WTC11 (cell line): ENCODE measurements at regions not wholly inside any gene's neighbourhood (a gene's known extent, or its start where the extent isn't known, plus 50 kb on each side); places are given as distances from the start of the nearest gene placed in this dataset.
A peak's percentile ranks its signal among the peaks of the same experiment; 100 is the strongest.

ENCODE experiments used
- ATAC-seq: fragments of 200-7000 bp; cut with Tn5 transposase; 2 replicates; pipeline ENCODE4 v1.10.0; 2021; ENCODE audit warnings: mild to moderate bottlenecking, moderate library complexity
- CTCF ChIA-PET: fragments of 300-600 bp; sonication (Branson Sonifier 250); formaldehyde crosslinking; loops from one replicate; lab custom pipeline; 2021; ENCODE audit warnings: antibody characterized with exemption; lab: Charles Lee
- POLR2A ChIA-PET: fragments of 350-600 bp; sonication (Branson Sonifier 250); formaldehyde crosslinking; loops from one replicate; lab custom pipeline; 2021; ENCODE audit warnings: antibody characterized with exemption; lab: Charles Lee
- DNase-seq: peaks from one replicate; pipeline ENCODE4 v3.0.0; 2021; ENCODE audit warnings: low spot score
- H3K27ac Mint-ChIP-seq: 2 replicates; pipeline ENCODE4 v1.8.0; 2021; ENCODE audit warnings: mixed read lengths
- H3K27me3 Mint-ChIP-seq: 2 replicates; pipeline ENCODE4 v1.8.0; 2021; ENCODE audit warnings: low read depth, mild to moderate bottlenecking, moderate library complexity, mixed read lengths
- H3K36me3 Mint-ChIP-seq: 2 replicates; pipeline ENCODE4 v1.8.0; 2021; ENCODE audit warnings: mixed read lengths
- H3K4me1 Mint-ChIP-seq: 2 replicates; pipeline ENCODE4 v1.8.0; 2022; ENCODE audit warnings: mixed read lengths
- H3K4me3 Mint-ChIP-seq: 2 replicates; pipeline ENCODE4 v1.8.0; 2021; ENCODE audit warnings: mild to moderate bottlenecking, moderate library complexity, mixed read lengths
- H3K9me3 Mint-ChIP-seq: 2 replicates; pipeline ENCODE4 v1.8.0; 2021; ENCODE audit warnings: mixed read lengths
- CREM ChIP-seq: sonication (generic); formaldehyde crosslinking; IDR thresholded peaks from 2 replicates; pipeline ENCODE4 v1.8.1; 2022; ENCODE audit warnings: mild to moderate bottlenecking, missing genetic modification reagents, moderate library complexity
- EMX1 ChIP-seq: fragments of 250-450 bp; sonication (Bioruptor Pico); IDR thresholded peaks from 2 replicates; pipeline ENCODE4 v1.8.0; 2021; ENCODE audit warnings: mild to moderate bottlenecking
- HMGA2 ChIP-seq: fragments of 250-450 bp; sonication (Bioruptor Pico); IDR thresholded peaks from 2 replicates; pipeline ENCODE4 v1.4.0; 2021; ENCODE audit warnings: mild to moderate bottlenecking, moderate library complexity
- IRF2 ChIP-seq: sonication (generic); formaldehyde crosslinking; IDR thresholded peaks from 2 replicates; pipeline ENCODE4 v1.8.0; 2022; ENCODE audit warnings: low read depth, missing genetic modification reagents, borderline replicate concordance
- JUN ChIP-seq: sonication (generic); formaldehyde crosslinking; IDR thresholded peaks from 2 replicates; pipeline ENCODE4 v1.8.0; 2023; ENCODE audit warnings: mild to moderate bottlenecking, missing genetic modification reagents
- NFATC4 ChIP-seq: fragments of 250-450 bp; sonication (Bioruptor Pico); IDR thresholded peaks from 2 replicates; pipeline ENCODE4 v1.9.0; 2021; ENCODE audit warnings: mild to moderate bottlenecking
- NFE2L1 ChIP-seq: sonication (generic); formaldehyde crosslinking; IDR thresholded peaks from 2 replicates; pipeline ENCODE4 v1.8.1; 2023; ENCODE audit warnings: missing genetic modification reagents
- SOX15 ChIP-seq: fragments of 250-450 bp; sonication (Bioruptor Pico); IDR thresholded peaks from 2 replicates; pipeline ENCODE4 v1.9.0; 2021; ENCODE audit warnings: mild to moderate bottlenecking
- TCF7 ChIP-seq: sonication (generic); formaldehyde crosslinking; IDR thresholded peaks from 2 replicates; pipeline ENCODE4 v1.8.0; 2022; ENCODE audit warnings: mild to moderate bottlenecking, low read depth, missing genetic modification reagents, moderate library complexity
- ZBTB21 ChIP-seq: sonication (generic); formaldehyde crosslinking; IDR thresholded peaks from 2 replicates; pipeline ENCODE4 v1.8.1; 2023; ENCODE audit warnings: mild to moderate bottlenecking, missing genetic modification reagents, borderline replicate concordance
- ZNF263 ChIP-seq: sonication (generic); formaldehyde crosslinking; IDR thresholded peaks from 2 replicates; pipeline ENCODE4 v1.8.1; 2022; ENCODE audit warnings: low read depth, mild to moderate bottlenecking, moderate library complexity, missing genetic modification reagents
- ZNF396 ChIP-seq: fragments of 250-450 bp; sonication (Bioruptor Pico); IDR thresholded peaks from 2 replicates; pipeline ENCODE4 v1.8.0; 2021; ENCODE audit warnings: mild to moderate bottlenecking, moderate library complexity, borderline replicate concordance
- ZNF416 ChIP-seq: fragments of 250-450 bp; sonication (Bioruptor Pico); IDR thresholded peaks from 2 replicates; pipeline ENCODE4 v1.9.0; 2021; ENCODE audit warnings: mild to moderate bottlenecking, inconsistent platforms
- ZNF423 ChIP-seq: fragments of 250-450 bp; sonication (Bioruptor Pico); IDR thresholded peaks from 2 replicates; pipeline ENCODE4 v2.1.2; 2022; ENCODE audit warnings: mild to moderate bottlenecking, moderate library complexity
- TF ChIP-seq, protein P1 (sequence below): sonication (generic); formaldehyde crosslinking; IDR thresholded peaks from 2 replicates; pipeline ENCODE4 v1.8.1; 2023; ENCODE audit warnings: mild to moderate bottlenecking, moderate library complexity, missing genetic modification reagents
- TF ChIP-seq, protein P2 (sequence below): sonication (generic); formaldehyde crosslinking; IDR thresholded peaks from 2 replicates; pipeline ENCODE4 v1.8.1; 2023; ENCODE audit warnings: mild to moderate bottlenecking, missing genetic modification reagents, moderate library complexity
- TF ChIP-seq, protein P3 (sequence below): fragments of 250-450 bp; sonication (Bioruptor Pico); IDR thresholded peaks from 2 replicates; pipeline ENCODE4 v1.9.0; 2021; ENCODE audit warnings: moderate library complexity, mild to moderate bottlenecking, inconsistent platforms, borderline replicate concordance
- TF ChIP-seq, protein P4 (sequence below): fragments of 250-450 bp; sonication (Bioruptor Pico); IDR thresholded peaks from 2 replicates; pipeline ENCODE4 v1.9.0; 2021; ENCODE audit warnings: mild to moderate bottlenecking
- TF ChIP-seq, protein P5 (sequence below): sonication (generic); formaldehyde crosslinking; IDR thresholded peaks from 2 replicates; pipeline ENCODE4 v1.8.1; 2022; ENCODE audit warnings: missing genetic modification reagents, borderline replicate concordance
- TF ChIP-seq, protein P6 (sequence below): sonication (generic); formaldehyde crosslinking; IDR thresholded peaks from 2 replicates; pipeline ENCODE4 v1.8.1; 2023; ENCODE audit warnings: mild to moderate bottlenecking, missing genetic modification reagents, moderate library complexity
- TF ChIP-seq, protein P7 (sequence below): fragments of 250-450 bp; sonication (Bioruptor Pico); IDR thresholded peaks from 2 replicates; pipeline ENCODE4 v1.8.0; 2021; ENCODE audit warnings: mild to moderate bottlenecking

DNA sequence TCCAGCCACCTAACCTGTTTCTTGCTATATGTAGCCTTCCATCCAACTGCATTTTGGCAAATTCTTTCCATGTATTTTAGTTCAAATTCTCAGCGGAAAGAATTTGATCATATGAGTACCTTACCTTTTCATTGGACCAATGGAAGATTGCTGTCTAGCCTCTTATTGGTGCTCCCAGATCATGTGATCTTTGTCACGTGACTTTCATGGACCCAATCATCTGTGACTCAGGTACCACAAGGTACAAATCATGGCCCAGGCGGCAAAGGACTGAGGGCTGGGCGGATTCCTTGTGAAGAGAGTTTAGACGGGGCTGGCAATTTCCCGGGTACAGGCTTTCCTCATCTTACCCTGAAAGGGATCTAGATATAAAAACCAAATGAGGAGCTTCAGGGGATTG lies 85.9 kb upstream of the TBX20 start:
- H3K27ac Mint-ChIP-seq = no peak overlapping the region
- TF ChIP-seq, protein P1, sequence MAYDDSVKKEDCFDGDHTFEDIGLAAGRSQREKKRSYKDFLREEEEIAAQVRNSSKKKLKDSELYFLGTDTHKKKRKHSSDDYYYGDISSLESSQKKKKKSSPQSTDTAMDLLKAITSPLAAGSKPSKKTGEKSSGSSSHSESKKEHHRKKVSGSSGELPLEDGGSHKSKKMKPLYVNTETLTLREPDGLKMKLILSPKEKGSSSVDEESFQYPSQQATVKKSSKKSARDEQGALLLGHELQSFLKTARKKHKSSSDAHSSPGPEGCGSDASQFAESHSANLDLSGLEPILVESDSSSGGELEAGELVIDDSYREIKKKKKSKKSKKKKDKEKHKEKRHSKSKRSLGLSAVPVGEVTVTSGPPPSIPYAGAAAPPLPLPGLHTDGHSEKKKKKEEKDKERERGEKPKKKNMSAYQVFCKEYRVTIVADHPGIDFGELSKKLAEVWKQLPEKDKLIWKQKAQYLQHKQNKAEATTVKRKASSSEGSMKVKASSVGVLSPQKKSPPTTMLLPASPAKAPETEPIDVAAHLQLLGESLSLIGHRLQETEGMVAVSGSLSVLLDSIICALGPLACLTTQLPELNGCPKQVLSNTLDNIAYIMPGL (CRISPR knock-in tag) = no peak
- TF ChIP-seq, protein P2, sequence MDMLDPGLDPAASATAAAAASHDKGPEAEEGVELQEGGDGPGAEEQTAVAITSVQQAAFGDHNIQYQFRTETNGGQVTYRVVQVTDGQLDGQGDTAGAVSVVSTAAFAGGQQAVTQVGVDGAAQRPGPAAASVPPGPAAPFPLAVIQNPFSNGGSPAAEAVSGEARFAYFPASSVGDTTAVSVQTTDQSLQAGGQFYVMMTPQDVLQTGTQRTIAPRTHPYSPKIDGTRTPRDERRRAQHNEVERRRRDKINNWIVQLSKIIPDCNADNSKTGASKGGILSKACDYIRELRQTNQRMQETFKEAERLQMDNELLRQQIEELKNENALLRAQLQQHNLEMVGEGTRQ (CRISPR knock-in tag) = 0 out of 2 replicates have a peak, but pooled peaks have one; percentile 35
- H3K4me3 Mint-ChIP-seq = no peak overlapping the region
- no peaks in the 10 kb centered on the region for H3K36me3 Mint-ChIP-seq
- DNase-seq (no peak), ATAC-seq (no peak)
- peaks cover 8% of the 10 kb centered on the region for H3K9me3 Mint-ChIP-seq
- ChIA-PET POLR2A (no interaction called here), CTCF (no interaction called here)
- H3K4me1 Mint-ChIP-seq = peaks cover 9% of the 10 kb centered on the region
- no peaks in the 10 kb centered on the region; the same call in 1 of the 2 replicates for H3K27me3 Mint-ChIP-seq

DNA sequence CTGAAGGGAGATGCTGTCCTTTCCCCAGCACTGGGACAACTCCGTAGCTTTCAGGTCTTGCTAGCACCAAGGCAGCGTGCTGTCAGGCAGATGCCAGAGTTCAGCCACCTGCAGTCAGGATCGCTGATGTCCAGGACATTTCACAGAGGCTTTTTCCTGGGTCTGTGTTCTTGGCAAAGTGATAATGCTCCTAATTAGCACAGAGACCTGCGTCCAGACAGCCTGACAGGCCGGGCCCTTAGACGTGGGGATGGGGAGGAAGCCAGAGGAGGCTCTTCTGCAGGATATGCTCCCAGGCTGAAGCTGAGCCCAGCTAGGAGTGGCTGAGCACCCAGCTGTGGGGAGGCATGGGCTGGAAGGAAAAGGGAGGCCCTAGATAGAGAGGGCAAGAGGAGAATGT lies 82.5 kb upstream of the TBX20 start:
- POLR2A ChIA-PET = no interaction called here
- H3K4me1 Mint-ChIP-seq = no peaks in the 10 kb centered on the region
- peaks cover 5% of the 10 kb centered on the region for H3K9me3 Mint-ChIP-seq
- no peak for DNase-seq
- no peak overlapping the region for H3K4me3 Mint-ChIP-seq
- no peaks in the 10 kb centered on the region for H3K27me3 Mint-ChIP-seq
- TF ChIP-seq ZNF263 (CRISPR knock-in tag) (no peak), ZNF416 (CRISPR knock-in tag) (no peak), IRF2 (no peak), NFATC4 (no peak)
- TF ChIP-seq, protein P3, sequence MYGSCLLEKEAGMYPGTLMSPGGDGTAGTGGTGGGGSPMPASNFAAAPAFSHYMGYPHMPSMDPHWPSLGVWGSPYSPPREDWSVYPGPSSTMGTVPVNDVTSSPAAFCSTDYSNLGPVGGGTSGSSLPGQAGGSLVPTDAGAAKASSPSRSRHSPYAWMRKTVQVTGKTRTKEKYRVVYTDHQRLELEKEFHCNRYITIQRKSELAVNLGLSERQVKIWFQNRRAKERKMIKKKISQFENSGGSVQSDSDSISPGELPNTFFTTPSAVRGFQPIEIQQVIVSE (CRISPR knock-in tag) = no peak
- TF ChIP-seq, protein P4, sequence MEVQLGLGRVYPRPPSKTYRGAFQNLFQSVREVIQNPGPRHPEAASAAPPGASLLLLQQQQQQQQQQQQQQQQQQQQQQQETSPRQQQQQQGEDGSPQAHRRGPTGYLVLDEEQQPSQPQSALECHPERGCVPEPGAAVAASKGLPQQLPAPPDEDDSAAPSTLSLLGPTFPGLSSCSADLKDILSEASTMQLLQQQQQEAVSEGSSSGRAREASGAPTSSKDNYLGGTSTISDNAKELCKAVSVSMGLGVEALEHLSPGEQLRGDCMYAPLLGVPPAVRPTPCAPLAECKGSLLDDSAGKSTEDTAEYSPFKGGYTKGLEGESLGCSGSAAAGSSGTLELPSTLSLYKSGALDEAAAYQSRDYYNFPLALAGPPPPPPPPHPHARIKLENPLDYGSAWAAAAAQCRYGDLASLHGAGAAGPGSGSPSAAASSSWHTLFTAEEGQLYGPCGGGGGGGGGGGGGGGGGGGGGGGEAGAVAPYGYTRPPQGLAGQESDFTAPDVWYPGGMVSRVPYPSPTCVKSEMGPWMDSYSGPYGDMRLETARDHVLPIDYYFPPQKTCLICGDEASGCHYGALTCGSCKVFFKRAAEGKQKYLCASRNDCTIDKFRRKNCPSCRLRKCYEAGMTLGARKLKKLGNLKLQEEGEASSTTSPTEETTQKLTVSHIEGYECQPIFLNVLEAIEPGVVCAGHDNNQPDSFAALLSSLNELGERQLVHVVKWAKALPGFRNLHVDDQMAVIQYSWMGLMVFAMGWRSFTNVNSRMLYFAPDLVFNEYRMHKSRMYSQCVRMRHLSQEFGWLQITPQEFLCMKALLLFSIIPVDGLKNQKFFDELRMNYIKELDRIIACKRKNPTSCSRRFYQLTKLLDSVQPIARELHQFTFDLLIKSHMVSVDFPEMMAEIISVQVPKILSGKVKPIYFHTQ (CRISPR knock-in tag) = no peak
- TF ChIP-seq, all 79 proteins: peak for 0
- CTCF ChIA-PET = no interaction called here
- no peak for ATAC-seq
- no peaks in the 10 kb centered on the region for H3K36me3 Mint-ChIP-seq
- no peak overlapping the region for H3K27ac Mint-ChIP-seq

DNA sequence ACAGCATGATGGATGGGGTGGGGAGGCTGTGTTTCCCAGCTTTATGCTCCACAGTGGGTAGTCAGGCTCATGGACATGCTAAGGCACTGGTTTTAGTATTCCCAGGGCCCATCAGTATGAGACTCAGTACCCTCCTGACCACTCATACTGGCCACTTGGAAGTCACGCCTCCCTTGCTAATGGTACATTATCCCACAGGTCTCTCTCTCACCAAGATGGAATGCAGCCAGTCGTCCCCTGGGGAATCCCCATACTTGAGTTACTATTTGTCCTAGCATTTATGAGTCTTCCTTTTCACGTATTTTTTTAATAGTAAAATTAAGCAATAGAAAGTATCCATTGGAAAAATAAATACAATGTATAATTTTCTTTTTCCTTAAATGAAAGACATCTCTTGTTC lies 80.6 kb upstream of the TBX20 start:
- POLR2A ChIA-PET = no interaction called here
- no peaks in the 10 kb centered on the region for H3K36me3 Mint-ChIP-seq
- DNase-seq (no peak), ATAC-seq (no peak)
- H3K27ac Mint-ChIP-seq = no peak overlapping the region
- TF ChIP-seq, protein P5, sequence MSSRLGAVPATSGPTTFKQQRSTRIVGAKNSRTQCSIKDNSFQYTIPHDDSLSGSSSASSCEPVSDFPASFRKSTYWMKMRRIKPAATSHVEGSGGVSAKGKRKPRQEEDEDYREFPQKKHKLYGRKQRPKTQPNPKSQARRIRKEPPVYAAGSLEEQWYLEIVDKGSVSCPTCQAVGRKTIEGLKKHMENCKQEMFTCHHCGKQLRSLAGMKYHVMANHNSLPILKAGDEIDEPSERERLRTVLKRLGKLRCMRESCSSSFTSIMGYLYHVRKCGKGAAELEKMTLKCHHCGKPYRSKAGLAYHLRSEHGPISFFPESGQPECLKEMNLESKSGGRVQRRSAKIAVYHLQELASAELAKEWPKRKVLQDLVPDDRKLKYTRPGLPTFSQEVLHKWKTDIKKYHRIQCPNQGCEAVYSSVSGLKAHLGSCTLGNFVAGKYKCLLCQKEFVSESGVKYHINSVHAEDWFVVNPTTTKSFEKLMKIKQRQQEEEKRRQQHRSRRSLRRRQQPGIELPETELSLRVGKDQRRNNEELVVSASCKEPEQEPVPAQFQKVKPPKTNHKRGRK = no peak
- CTCF ChIA-PET = no interaction called here
- no peak overlapping the region for H3K4me3 Mint-ChIP-seq
- H3K27me3 Mint-ChIP-seq = no peaks in the 10 kb centered on the region
- no peaks in the 10 kb centered on the region for H3K4me1 Mint-ChIP-seq
- H3K9me3 Mint-ChIP-seq = peaks cover under 1% of the 10 kb centered on the region; the same call in 1 of the 2 replicates

DNA sequence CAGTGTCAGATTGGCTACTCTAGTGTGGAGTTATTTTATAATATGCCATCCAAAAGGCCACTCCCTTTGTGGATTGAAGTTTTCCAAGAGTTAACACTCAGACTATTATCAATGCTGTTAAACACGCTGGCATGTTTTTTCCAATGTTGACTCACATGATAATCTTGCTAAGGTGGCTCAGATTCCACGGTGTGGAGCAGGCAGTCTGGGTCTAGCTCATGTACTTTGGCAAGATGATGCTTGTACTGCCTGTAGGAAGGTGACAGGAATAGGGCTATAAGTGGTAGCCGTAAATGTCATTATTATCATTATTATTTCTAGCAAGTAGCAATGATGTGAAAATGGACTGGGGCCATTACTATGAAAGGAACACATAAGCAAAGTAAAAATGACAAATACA lies 79.4 kb upstream of the TBX20 start:
- Mint-ChIP-seq H3K4me3 (no peak overlapping the region), H3K27ac (no peak overlapping the region), H3K36me3 (no peaks in the 10 kb centered on the region), H3K27me3 (no peaks in the 10 kb centered on the region), H3K9me3 (peaks cover 10% of the 10 kb centered on the region), H3K4me1 (no peaks in the 10 kb centered on the region)
- CTCF ChIA-PET = no interaction called here
- no peak for ATAC-seq
- POLR2A ChIA-PET = interaction anchor here (0.6 kb wide), 1 partner anchor 1481 kb away, joined by 3 read pairs; no protein-coding TSS in a partner anchor
- DNase-seq = no peak
- TF ChIP-seq CREM (no peak), NFE2L1 (CRISPR knock-in tag) (no peak), TCF7 (CRISPR knock-in tag) (no peak), HMGA2 (CRISPR knock-in tag) (no peak), SOX15 (no peak), ZBTB21 (no peak), JUN (CRISPR knock-in tag) (no peak), ZNF396 (CRISPR knock-in tag) (no peak), NFATC4 (no peak), EMX1 (no peak), ZNF423 (CRISPR knock-in tag) (no peak)
- TF ChIP-seq, protein P6, sequence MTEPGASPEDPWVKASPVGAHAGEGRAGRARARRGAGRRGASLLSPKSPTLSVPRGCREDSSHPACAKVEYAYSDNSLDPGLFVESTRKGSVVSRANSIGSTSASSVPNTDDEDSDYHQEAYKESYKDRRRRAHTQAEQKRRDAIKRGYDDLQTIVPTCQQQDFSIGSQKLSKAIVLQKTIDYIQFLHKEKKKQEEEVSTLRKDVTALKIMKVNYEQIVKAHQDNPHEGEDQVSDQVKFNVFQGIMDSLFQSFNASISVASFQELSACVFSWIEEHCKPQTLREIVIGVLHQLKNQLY (CRISPR knock-in tag) = no peak
- TF ChIP-seq, protein P7, sequence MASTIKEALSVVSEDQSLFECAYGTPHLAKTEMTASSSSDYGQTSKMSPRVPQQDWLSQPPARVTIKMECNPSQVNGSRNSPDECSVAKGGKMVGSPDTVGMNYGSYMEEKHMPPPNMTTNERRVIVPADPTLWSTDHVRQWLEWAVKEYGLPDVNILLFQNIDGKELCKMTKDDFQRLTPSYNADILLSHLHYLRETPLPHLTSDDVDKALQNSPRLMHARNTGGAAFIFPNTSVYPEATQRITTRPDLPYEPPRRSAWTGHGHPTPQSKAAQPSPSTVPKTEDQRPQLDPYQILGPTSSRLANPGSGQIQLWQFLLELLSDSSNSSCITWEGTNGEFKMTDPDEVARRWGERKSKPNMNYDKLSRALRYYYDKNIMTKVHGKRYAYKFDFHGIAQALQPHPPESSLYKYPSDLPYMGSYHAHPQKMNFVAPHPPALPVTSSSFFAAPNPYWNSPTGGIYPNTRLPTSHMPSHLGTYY (CRISPR knock-in tag) = no peak
